ENCODE measurements at regions not wholly inside any gene's neighbourhood (a gene's known extent, or its start where the extent isn't known, plus 50 kb on each side); places are given as distances from the start of the nearest gene placed in this dataset.

GRCh38 chrX:17266136-17266535 is 108.9 kb upstream of the NHS start:
- TF ChIP-seq, protein P1, sequence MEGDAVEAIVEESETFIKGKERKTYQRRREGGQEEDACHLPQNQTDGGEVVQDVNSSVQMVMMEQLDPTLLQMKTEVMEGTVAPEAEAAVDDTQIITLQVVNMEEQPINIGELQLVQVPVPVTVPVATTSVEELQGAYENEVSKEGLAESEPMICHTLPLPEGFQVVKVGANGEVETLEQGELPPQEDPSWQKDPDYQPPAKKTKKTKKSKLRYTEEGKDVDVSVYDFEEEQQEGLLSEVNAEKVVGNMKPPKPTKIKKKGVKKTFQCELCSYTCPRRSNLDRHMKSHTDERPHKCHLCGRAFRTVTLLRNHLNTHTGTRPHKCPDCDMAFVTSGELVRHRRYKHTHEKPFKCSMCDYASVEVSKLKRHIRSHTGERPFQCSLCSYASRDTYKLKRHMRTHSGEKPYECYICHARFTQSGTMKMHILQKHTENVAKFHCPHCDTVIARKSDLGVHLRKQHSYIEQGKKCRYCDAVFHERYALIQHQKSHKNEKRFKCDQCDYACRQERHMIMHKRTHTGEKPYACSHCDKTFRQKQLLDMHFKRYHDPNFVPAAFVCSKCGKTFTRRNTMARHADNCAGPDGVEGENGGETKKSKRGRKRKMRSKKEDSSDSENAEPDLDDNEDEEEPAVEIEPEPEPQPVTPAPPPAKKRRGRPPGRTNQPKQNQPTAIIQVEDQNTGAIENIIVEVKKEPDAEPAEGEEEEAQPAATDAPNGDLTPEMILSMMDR (IDR thresholded peaks at IDR 0.05; ENCODE audit: low read depth, low read length), result no peak
- DNase-seq (ENCODE audit: low read depth in 2 of 2), result no peak
- no peak overlapping the region for H3K4me3 ChIP-seq (replicated peaks in 1 of 2; ENCODE audit: low read depth in 2 of 2, low read length in 2 of 2)

DNA sequence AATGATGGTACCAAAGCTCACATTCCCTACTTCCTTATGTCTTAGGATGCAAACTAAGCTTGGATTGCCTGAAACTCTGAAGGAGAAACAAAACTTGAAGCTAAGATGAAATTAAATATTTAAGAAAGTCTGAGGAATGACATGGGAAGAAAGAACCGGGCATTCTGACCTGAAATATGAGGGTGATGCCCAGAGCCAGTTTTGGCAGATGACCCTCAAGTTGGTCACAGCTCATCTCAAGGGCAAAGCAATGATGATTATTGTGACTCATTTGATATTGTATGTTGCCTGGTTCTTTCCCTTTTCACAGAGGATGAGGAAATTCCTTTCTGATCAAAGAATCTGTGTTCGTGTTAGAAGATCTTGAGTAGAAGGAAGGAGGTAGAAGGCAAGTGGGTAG is 96.0 kb upstream of the NHS start:
- DNase-seq (ENCODE audit: low read depth in 2 of 2), result no peak
- TF ChIP-seq, protein P1 (IDR thresholded peaks at IDR 0.05; ENCODE audit: low read depth, low read length), result no peak
- no peak overlapping the region for H3K4me3 ChIP-seq (replicated peaks in 1 of 2; ENCODE audit: low read depth in 2 of 2, low read length in 2 of 2)

DNA sequence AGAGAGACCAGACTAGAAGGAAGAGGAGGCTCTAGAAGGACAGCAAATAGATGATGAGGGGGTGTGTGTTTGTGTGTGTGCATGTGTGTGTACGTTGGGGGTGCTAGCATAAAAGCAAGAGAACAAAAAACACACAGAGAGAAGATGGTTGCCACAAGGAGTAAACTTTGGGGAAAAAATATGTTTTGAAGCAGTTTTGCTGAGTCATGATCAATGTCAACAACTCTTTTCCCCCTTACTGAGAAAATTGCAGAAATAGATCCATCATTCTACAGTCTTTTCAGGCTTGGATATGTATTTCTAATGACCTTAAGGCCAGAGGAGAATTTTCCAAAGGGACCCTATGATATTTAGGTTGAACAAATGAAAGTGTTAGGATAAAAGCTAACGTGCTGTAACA is 89.0 kb upstream of the NHS start:
- H3K4me3 ChIP-seq (replicated peaks in 1 of 2; ENCODE audit: low read depth in 2 of 2, low read length in 2 of 2), result no peak overlapping the region
- DNase-seq (ENCODE audit: low read depth in 2 of 2), result no peak
- TF ChIP-seq, protein P1 (IDR thresholded peaks at IDR 0.05; ENCODE audit: low read depth, low read length), result no peak

DNA sequence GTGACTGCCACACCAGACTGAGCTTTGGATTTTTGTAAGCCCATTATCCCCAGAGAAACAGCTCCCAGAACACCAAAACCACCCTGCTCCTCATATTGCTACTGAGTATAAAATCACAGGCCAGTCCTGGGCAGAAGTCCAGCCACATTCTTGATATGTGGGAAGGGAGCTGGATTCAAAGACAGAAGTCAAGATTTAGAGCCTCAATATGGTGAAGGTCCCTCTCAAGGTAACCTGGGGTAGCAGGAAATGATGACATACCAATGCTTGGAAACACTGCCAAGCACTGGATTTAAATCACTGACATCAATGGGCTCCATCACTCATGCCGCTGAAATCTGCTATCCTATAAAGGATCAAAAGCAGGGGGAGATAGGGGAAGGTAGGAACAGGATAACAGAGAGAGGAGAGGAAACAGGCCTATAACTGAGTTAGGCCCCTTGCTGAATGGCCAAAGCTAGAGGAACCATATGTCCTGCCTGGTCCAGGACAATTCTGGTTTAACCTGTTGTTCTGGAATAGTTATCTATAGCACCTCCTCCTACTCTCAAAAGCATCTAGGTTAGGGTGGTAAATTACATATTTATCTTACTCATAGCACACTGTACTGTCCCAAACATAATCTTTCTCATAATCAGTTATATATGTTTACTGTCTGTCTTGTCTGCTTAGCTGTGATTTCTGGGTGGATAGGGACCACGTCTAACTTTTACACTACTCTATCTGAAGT is 83.7 kb upstream of the NHS start:
- DNase-seq (ENCODE audit: low read depth in 2 of 2), result no peak
- no peak overlapping the region for H3K4me3 ChIP-seq (replicated peaks in 1 of 2; ENCODE audit: low read depth in 2 of 2, low read length in 2 of 2)
- TF ChIP-seq, protein P1 (IDR thresholded peaks at IDR 0.05; ENCODE audit: low read depth, low read length), result no peak

- H3K4me3 ChIP-seq (replicated peaks in 1 of 2; ENCODE audit: low read depth in 2 of 2, low read length in 2 of 2), result no peak overlapping the region
- DNase-seq (ENCODE audit: low read depth in 2 of 2), result no peak
- TF ChIP-seq, protein P1 (IDR thresholded peaks at IDR 0.05; ENCODE audit: low read depth, low read length), result no peak
These were observed 82.9 kb upstream of the NHS start for GRCh38 chrX:17292111-17292527.

DNA sequence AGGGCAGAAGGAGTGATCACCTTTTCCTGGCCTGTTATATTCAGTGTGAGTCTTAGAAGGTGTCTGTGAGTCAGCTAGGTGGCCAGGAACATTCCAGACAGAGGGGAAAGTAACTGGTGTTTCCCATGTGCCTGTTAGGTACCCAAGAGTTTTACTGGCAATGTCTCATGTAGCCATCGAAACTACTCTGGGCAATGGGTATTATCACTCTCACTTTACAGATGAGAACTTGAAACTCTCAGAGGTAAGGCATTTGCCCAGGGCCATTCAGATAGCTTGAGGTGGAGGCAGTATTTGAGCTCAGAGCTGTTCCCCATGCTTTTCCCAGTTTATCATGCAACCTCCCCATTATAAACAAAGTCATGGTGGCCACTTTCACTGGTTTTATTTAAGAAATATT is 80.4 kb upstream of the NHS start:
- TF ChIP-seq, protein P1 (IDR thresholded peaks at IDR 0.05; ENCODE audit: low read depth, low read length), result no peak
- no peak overlapping the region for H3K4me3 ChIP-seq (replicated peaks in 1 of 2; ENCODE audit: low read depth in 2 of 2, low read length in 2 of 2)
- DNase-seq (ENCODE audit: low read depth in 2 of 2), result no peak

DNA sequence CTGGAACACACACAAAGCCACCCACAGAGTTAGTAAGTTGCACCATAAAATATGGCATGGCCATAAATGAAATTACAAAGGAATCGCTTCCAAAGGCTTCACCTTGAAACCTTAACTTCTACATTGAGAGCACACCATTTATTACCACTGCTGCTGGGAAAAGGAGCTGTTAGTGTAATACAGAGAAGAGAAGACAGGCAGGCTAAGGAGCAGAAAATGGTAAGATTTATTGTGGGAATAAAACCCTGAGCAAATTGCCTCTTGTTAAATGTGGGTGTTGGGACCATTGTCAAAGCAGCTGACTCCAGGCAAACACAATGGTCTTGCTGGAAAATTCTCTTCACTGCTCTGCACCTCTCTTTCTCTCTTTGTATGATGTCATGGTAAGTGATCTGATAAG is 79.2 kb upstream of the NHS start:
- no peak for DNase-seq (ENCODE audit: low read depth in 2 of 2)
- no peak overlapping the region for H3K4me3 ChIP-seq (replicated peaks in 1 of 2; ENCODE audit: low read depth in 2 of 2, low read length in 2 of 2)
- TF ChIP-seq, protein P1 (IDR thresholded peaks at IDR 0.05; ENCODE audit: low read depth, low read length), result no peak

Data from cardiac fibroblast (primary cell).